ENCODE measurements at regions not wholly inside any gene's neighbourhood (a gene's known extent, or its start where the extent isn't known, plus 50 kb on each side); places are given as distances from the start of the nearest gene placed in this dataset.
"Not testable (repeated sequence)": the region's sequence is repeated elsewhere in the genome, so short reads cannot be mapped to it uniquely, and the experiment has no call there.

DNA sequence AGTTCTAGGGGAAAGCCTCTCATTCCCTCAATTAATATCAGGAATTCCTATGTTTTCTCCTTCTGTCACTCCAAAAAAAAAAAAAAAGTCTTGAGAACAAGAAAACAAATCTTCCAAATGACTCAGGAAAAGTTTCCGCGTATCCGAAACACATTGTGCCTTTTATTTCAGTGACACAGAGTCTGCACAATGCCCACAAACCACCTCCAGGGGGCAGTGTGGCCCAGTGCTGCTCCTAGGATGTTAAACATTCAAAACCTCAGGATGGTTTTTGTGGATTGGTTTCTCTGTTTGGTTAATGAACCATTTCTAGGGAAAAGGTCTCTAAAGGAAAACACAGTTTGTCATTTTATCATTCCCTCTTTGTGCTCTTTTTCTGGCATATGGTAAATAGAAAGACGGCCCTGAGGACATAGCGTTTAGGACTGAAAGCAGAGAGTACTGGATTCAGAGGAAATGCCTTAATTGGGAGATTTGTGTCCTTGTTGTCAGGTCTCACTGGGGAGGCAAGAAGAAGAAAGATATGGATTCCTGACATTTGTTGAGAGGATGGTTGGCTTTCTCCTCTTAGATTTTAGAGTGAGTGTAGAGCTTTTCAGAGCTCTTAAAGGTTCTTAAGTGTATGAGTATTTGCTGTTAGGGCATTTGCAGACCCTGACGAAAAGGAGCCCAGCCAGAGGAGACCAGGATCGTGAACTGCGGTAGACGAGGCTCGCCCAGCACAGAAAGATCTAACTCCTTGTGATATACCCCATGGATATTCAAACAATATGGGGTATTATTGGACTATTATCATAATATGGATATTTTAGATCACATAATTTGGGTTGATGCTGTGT is 65.7 kb upstream of the MAP9 start:
- DNase-seq = peak; percentile 85

DNA sequence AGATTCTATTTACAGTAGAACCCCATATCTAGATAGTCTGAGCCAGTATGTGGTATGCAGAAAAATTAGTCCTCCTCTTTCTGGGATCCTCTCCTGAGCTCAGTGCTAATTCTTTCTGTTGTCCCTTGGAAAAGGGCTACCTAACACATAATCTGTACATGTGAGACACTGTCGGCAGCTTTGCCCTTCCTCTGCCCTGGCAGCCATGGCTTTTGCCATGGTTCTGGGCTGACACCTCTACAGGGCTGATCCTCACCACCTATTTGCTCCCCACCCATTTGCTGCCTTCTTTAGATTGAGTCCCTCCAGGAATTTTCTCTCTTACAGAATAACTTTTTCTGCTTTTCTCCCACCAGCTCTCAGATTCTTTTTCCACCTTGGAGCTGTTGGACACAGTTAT is 64.7 kb upstream of the MAP9 start:
- no peak for DNase-seq

DNA sequence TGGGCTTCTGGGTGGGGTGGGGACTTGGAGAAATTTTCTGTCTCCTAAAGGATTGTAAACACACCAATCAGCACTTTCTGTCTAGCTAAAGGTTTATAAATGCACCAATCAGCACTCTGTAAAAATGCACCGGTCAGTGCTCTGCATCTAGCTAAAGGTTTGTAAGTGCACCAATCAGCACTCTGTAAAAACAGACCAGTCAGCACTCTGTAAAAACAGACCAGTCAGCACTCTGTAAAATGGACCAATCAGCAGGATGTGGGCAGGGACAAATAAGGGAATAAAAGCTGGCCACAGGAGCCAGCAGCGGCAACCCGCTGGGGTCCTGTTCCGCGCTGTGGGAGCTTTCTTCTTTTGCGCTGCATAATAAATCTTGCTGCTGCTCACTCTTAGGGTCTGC is 63.0 kb upstream of the MAP9 start:
- not testable (repeated sequence) for DNase-seq

DNA sequence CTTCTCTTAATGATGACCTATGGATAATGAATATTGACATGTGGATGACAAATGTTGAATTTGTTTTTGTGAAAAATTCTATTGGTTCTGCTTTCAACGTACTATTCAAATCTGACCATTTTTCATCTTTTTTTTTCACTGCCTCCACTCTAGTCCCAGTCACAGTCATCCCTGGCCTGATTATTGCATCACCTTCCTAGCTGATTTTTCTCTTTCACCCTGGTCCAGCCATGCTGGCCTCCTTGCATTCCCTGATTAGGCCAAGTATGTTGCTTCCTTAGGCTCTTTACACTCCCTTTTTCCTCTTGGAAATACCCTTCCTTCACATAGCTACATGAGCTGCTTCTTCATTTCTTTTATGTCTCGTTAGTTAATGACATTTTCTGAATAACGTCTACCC is 58.1 kb upstream of the MAP9 start:
- DNase-seq = no peak

DNA sequence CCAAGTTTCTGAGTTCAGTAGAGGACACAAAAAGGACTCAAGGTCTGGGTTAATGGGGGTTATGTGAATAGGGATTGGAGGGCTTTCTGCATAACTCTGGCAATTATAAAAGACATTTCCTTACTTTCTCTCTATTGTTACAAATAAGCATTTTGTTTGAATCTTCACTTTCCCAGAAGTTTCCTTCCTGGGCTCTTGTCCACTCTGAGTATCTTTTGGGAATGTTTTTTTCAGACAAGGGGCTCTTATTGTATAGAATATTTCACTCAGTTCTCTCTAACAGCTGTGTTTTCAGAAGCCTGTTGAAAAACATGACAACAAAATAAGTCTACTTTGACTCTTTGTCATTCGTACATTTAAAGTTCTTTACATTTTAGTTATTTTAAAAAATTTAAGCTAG is 57.6 kb upstream of the MAP9 start:
- no peak for DNase-seq

DNA sequence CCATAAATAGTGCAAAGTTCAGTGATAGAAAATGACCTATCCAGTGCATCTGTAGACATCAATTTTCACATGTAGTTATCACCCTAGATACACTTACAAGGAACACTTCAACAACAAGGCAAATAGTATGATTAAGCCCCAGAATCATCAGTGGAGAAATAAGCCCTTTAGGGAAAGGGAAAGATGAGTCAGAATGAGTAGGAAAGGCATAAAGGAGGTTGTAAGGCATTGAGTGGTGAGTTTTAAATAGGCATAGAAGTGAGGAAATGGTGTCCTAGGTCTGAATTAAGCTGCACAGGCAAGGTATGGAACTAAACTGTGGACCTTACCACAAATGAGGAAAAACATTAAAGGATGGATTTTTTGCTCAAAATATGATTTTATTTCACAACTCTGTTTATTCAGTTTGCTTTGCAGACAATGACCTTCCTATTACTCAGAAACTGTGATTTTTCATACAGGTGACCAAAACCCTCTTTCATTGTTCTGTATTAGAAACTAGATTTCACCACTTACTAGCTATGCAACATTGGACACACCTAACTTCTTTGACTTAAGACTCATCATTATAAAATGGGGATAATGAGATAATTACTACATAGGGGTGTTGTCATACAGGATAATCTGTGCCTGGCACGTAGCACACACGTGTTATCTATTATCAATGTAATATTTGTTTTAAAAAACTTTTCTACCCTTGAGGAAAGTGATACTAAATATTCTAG is 57.0 kb upstream of the MAP9 start:
- no peak for DNase-seq

DNA sequence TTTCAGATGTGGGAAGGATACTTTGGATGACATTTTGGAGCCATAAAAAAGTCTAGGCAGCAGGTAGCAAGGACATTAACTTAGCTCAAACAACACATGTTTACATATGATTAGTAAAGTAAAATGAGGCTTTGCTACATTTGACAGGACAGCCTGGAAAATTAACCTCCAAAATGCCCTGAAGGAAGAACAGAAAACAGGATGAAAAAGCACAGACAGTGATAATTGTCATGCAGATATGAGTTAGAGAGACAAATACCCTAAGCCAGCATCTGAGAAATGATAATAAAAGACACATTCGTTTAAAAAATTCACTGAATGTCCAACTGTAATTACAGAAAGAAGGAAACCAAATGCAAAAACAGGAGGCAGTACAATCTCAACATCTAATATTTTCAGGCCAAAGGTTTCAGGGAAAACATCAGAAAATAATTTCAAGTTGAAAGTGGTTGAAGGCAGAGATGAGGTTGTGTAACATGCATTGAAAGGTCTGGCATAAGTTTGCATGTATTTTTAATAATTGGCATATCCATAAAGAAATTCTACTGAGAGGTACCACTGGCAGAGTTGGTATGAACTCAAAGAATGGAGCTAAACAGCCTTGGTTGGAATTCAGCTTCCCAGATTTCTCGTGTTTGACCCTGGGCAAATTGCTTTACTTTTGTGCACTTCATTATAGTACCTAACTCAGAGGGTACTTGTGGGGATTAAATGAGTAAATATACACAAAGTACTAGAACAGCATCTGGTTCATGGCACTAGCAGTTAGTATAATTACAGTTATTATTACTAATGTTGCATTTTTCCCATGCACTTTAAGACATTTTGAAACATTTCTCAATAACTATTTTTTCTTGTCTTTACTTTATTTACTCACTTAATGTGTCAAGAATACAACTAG is 54.4 kb upstream of the MAP9 start:
- no peak for DNase-seq

DNA sequence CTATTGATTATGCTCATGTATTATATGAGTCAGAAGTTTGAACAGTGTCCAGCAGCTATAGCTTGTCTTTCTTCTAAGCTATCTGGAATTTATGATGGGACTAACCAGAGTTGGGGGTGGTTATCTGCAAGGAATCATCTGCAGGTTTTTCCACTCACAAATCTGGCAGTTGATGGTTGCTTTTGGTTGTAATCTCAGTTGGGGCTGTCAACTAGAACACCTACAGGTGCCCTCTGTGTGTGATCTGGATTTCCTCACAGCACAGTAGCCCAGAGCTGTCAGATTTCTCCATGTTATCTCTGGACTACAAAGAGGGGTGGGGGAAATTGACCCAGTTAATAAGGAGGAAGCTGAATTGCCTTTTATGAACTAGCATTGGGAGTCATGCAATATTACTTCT is 51.4 kb upstream of the MAP9 start:
- DNase-seq = no peak

DNA sequence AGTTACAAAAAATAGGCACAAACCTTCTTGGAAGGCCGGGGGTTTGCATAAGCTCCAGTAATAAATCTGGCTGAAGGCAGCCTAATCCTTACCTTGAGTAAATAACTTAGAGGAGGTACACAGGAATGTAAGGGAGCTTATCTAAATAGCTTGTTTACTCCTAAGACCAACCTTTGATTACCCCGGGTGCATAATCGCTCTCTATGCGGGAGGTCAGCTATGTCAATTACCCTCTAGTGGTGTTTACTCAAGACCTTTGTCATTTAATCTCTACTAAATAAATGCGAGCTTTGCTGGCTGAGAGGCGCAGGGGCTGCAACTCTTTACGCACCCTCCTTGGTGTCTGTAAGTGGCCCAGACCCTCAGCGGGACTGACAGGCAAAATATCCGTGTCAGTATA is 50.2 kb upstream of the MAP9 start:
- DNase-seq = no peak
